ENCODE measurements at regions not wholly inside any gene's neighbourhood (a gene's known extent, or its start where the extent isn't known, plus 50 kb on each side); places are given as distances from the start of the nearest gene placed in this dataset.

DNA sequence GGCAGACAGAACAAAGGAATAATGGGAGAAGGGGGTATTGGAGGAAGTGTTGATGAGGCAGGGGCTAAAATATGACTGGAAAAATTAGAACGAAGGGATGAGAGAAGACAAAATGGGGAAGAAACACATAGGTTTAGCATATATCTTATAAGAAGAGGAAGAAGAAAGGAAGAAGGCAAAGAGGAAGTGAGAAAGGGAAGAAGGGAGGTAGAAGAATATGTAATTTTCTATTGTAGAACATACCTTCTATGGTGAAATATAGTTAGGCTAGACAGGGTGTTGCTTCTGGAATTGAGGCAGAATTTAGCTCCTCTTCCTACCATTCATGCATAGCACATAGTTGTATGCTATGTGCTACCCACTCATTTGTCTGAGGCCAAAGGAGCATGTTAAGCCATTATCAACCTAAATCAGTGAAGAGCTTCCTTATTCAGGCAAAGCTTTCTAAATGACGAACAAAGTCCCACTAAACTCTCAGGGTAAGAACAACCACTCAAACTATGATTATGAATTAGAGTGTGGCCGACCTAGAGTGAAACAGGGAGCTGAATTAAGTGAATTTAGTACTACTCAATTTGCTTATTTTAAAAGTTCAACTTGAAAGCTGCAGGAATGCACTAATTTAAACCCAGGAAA lies 180.9 kb upstream of the GALNT5 start:
- no peaks in the 10 kb centered on the region for H3K27me3 ChIP-seq (ENCODE audit: control insufficient read depth in 3 of 3, insufficient read depth in 3 of 3, low read length in 3 of 3)
- H3K36me3 ChIP-seq (ENCODE audit: control insufficient read depth in 3 of 3, insufficient read depth in 2 of 3, low read depth in 1 of 3, low read length in 3 of 3), result no peaks in the 10 kb centered on the region
- WGBS, 3 donors, result 66 to 81% (median 71%) methylated on average over 3 of the region's 3 CpGs
- DNase-seq, result no peak
- H3K4me3 ChIP-seq (ENCODE audit: low read depth in 1 of 3, low read length in 3 of 3), result no peak overlapping the region
- no peak overlapping the region for H3K27ac ChIP-seq (ENCODE audit: low read depth in 1 of 3, low read length in 2 of 3)
- H3K9me3 ChIP-seq (ENCODE audit: control insufficient read depth in 2 of 2, insufficient read depth in 1 of 2, low read depth in 1 of 2, low read length in 1 of 2), result no peaks in the 10 kb centered on the region
- FAIRE-seq, result no peak
- H3K4me1 ChIP-seq (ENCODE audit: control insufficient read depth in 3 of 3, insufficient read depth in 2 of 3, low read depth in 1 of 3, low read length in 2 of 3), result no peaks in the 10 kb centered on the region

DNA sequence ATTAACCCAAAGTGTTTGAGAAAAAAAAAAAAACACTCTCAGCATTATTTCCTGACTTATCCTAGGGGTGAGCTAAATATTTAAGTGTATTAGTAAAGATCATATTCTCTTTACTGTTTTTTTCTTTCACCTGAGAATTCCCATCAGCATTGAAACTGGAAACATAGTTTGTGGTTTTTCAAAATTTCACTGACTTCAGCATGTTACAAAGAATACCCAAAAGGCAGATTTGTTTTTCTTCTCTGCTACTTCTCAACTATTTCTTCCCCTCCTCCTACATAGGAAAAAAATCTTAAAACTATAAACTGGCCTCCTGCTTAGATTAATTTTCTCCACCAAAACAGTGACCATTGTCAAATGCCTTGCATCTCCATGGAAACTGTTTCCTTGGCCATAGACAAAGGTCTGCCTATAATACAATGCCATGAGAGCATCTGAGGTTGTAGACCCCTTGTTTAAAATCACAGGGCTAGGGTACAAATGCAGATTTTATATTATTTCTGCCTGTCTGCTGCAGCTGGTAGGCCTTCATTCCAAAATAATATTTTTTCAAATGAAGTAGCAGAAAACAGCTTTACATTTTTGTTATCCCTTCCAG lies 179.7 kb upstream of the GALNT5 start:
- H3K27ac ChIP-seq (ENCODE audit: low read depth in 1 of 3, low read length in 2 of 3), result no peak overlapping the region

DNA sequence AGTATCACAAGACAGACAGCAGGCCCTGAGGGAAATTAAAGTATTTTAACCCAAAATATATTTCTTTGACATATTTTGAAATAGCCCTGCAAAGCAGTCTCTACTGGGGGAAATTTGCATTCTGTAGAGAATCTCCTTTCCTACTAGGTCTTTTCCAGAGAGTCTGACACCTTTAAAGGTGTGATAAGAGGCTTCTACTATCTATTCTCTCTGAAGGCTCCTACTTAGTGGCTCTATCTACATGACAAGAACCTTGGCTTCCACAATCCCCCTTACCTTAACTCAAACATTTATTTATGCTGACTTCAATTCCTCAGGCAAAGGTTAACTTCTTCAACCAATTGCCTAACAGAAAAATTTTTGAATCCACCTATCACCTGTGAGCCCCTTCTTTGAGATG lies 174.6 kb upstream of the GALNT5 start:
- no peak overlapping the region for H3K4me3 ChIP-seq (ENCODE audit: low read depth in 1 of 3, low read length in 3 of 3)
- no peaks in the 10 kb centered on the region for H3K9me3 ChIP-seq (ENCODE audit: control insufficient read depth in 2 of 2, insufficient read depth in 1 of 2, low read depth in 1 of 2, low read length in 1 of 2)
- DNase-seq (no peak), FAIRE-seq (no peak)
- no peaks in the 10 kb centered on the region for H3K4me1 ChIP-seq (ENCODE audit: control insufficient read depth in 3 of 3, insufficient read depth in 2 of 3, low read depth in 1 of 3, low read length in 2 of 3)
- no peaks in the 10 kb centered on the region for H3K36me3 ChIP-seq (ENCODE audit: control insufficient read depth in 3 of 3, insufficient read depth in 2 of 3, low read depth in 1 of 3, low read length in 3 of 3)
- no peak overlapping the region for H3K27ac ChIP-seq (ENCODE audit: low read depth in 1 of 3, low read length in 2 of 3)
- H3K27me3 ChIP-seq (ENCODE audit: control insufficient read depth in 3 of 3, insufficient read depth in 3 of 3, low read length in 3 of 3), result no peaks in the 10 kb centered on the region

More for the DNA sequence above, 179.7 kb upstream of the GALNT5 start:
- DNase-seq (no peak), FAIRE-seq (no peak)
- Histone ChIP-seq H3K9me3 (ENCODE audit: control insufficient read depth in 2 of 2, insufficient read depth in 1 of 2, low read depth in 1 of 2, low read length in 1 of 2) (no peaks in the 10 kb centered on the region), H3K4me1 (ENCODE audit: control insufficient read depth in 3 of 3, insufficient read depth in 2 of 3, low read depth in 1 of 3, low read length in 2 of 3) (no peaks in the 10 kb centered on the region), H3K27me3 (ENCODE audit: control insufficient read depth in 3 of 3, insufficient read depth in 3 of 3, low read length in 3 of 3) (no peaks in the 10 kb centered on the region), H3K36me3 (ENCODE audit: control insufficient read depth in 3 of 3, insufficient read depth in 2 of 3, low read depth in 1 of 3, low read length in 3 of 3) (no peaks in the 10 kb centered on the region), H3K4me3 (ENCODE audit: low read depth in 1 of 3, low read length in 3 of 3) (no peak overlapping the region)

DNA sequence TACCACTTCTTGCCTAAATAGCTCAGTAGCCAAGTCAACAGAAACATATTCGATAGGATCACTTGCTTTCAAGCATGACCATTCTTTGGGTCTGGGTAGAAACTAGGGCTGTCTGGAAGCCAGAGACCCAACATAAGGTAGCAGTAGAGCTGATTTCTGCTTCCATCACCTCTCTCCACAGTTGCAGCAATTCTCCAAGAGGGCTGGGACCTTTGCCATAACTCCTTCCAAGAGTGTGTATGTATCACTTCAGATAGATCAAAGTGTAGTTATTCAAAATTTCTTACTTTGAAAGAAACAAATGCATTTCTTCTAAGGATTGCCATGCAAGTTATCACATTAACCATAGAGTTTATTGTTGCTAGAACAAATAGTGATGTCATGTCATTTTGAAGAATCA lies 172.0 kb upstream of the GALNT5 start:
- no peak overlapping the region for H3K4me3 ChIP-seq (ENCODE audit: low read depth in 1 of 3, low read length in 3 of 3)
- FAIRE-seq (no peak), DNase-seq (no peak)
- no peaks in the 10 kb centered on the region for H3K4me1 ChIP-seq (ENCODE audit: control insufficient read depth in 3 of 3, insufficient read depth in 2 of 3, low read depth in 1 of 3, low read length in 2 of 3)
- H3K27me3 ChIP-seq (ENCODE audit: control insufficient read depth in 3 of 3, insufficient read depth in 3 of 3, low read length in 3 of 3), result no peaks in the 10 kb centered on the region
- WGBS, 3 donors, result 79 to 100% (median 81%) methylated on average over 1 of the region's 1 CpG
- no peaks in the 10 kb centered on the region for H3K9me3 ChIP-seq (ENCODE audit: control insufficient read depth in 2 of 2, insufficient read depth in 1 of 2, low read depth in 1 of 2, low read length in 1 of 2)
- no peak overlapping the region for H3K27ac ChIP-seq (ENCODE audit: low read depth in 1 of 3, low read length in 2 of 3)
- no peaks in the 10 kb centered on the region for H3K36me3 ChIP-seq (ENCODE audit: control insufficient read depth in 3 of 3, insufficient read depth in 2 of 3, low read depth in 1 of 3, low read length in 3 of 3)

DNA sequence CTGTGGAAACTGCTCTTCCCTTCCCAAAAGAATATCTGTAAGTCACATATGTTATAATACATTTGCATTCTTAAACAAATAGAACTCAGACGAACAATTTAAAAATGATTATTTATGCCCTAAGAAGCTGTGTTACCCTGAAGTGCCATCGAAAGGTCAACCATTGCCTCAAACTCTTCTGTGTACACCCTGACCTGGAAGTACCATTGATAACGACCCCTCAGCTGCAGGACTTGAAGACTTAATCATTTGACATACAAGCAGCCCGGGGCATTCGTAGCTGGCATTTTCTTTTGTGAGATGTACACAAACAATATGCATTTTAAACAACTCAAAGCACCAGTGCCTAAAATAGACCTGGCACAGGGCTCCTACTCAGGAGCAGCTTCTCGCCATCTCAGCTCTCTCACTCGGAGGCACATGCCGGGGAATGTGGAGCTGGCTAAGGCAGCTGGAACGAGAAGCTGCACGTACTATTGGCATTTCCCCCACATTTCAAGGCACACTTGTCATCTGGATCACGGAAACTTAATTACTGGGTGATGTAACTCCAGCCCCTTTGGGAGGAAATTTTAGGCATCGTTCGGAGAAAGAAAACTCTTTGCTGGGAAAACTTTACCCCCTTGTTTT lies 170.0 kb upstream of the GALNT5 start:
- H3K4me3 ChIP-seq (ENCODE audit: low read depth in 1 of 3, low read length in 3 of 3), result no peak overlapping the region
- no peaks in the 10 kb centered on the region for H3K36me3 ChIP-seq (ENCODE audit: control insufficient read depth in 3 of 3, insufficient read depth in 2 of 3, low read depth in 1 of 3, low read length in 3 of 3)
- no peaks in the 10 kb centered on the region for H3K4me1 ChIP-seq (ENCODE audit: control insufficient read depth in 3 of 3, insufficient read depth in 2 of 3, low read depth in 1 of 3, low read length in 2 of 3)
- H3K27me3 ChIP-seq (ENCODE audit: control insufficient read depth in 3 of 3, insufficient read depth in 3 of 3, low read length in 3 of 3), result no peaks in the 10 kb centered on the region
- FAIRE-seq, result no peak
- WGBS, 3 donors, result 79 to 89% (median 84%) methylated on average over 13 of the region's 13 CpGs
- no peak overlapping the region for H3K27ac ChIP-seq (ENCODE audit: low read depth in 1 of 3, low read length in 2 of 3)
- no peak for DNase-seq
- H3K9me3 ChIP-seq (ENCODE audit: control insufficient read depth in 2 of 2, insufficient read depth in 1 of 2, low read depth in 1 of 2, low read length in 1 of 2), result no peaks in the 10 kb centered on the region

DNA sequence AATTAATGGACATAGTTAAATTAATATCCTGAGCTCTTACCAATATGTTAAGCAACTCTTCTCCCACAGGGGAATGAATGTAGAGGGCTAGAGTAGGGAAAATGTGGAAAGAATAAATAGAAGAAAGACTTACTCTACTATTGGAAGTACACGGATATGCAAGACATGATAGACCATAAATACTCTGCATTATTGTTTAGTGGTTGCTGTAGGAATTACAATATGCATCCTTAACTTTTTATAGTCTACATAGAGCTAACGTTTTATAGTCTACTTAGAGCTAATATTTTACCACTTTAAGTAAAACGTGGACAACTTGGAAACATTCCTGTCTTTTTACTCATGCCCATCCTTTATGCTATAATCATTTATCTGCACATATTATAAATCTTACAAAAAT lies 163.8 kb upstream of the GALNT5 start:
- Histone ChIP-seq H3K36me3 (ENCODE audit: control insufficient read depth in 3 of 3, insufficient read depth in 2 of 3, low read depth in 1 of 3, low read length in 3 of 3) (no peaks in the 10 kb centered on the region), H3K9me3 (ENCODE audit: control insufficient read depth in 2 of 2, insufficient read depth in 1 of 2, low read depth in 1 of 2, low read length in 1 of 2) (no peaks in the 10 kb centered on the region), H3K27ac (ENCODE audit: low read depth in 1 of 3, low read length in 2 of 3) (no peak overlapping the region), H3K4me1 (ENCODE audit: control insufficient read depth in 3 of 3, insufficient read depth in 2 of 3, low read depth in 1 of 3, low read length in 2 of 3) (no peaks in the 10 kb centered on the region), H3K27me3 (ENCODE audit: control insufficient read depth in 3 of 3, insufficient read depth in 3 of 3, low read length in 3 of 3) (no peaks in the 10 kb centered on the region), H3K4me3 (ENCODE audit: low read depth in 1 of 3, low read length in 3 of 3) (no peak overlapping the region)
- whole genome bisulfite sequencing, 3 donors, result 54 to 60% (median 55%) methylated on average over 3 of the region's 3 CpGs
- FAIRE-seq (no peak), DNase-seq (no peak)

DNA sequence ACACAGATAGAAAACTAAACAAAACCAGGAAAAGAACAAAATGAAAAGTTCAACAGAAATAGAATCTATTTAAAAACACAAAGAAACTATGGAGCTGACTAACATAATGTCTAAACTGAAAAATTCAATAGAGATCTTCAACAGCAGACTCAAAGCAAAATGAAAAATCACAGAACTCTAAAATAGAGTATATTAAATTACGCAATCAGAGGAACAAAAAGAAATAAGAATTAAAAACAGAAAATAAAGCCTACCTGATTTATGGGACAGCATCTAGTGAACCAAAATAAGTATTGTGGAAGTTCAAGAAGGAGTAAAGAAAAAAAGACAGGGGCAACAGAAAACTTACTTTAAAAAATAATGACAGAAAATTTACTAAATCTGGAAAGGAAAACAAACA lies 152.1 kb upstream of the GALNT5 start:
- DNase-seq, result no peak
- 94 to 95% (median 95%) methylated on average over 1 of the region's 1 CpG for WGBS, 3 donors
- Histone ChIP-seq H3K4me1 (ENCODE audit: control insufficient read depth in 3 of 3, insufficient read depth in 2 of 3, low read depth in 1 of 3, low read length in 2 of 3) (no peaks in the 10 kb centered on the region), H3K9me3 (ENCODE audit: control insufficient read depth in 2 of 2, insufficient read depth in 1 of 2, low read depth in 1 of 2, low read length in 1 of 2) (peaks cover 0 to 26% of the 10 kb centered on the region in 2 donors), H3K4me3 (ENCODE audit: low read depth in 1 of 3, low read length in 3 of 3) (no peak overlapping the region), H3K27me3 (ENCODE audit: control insufficient read depth in 3 of 3, insufficient read depth in 3 of 3, low read length in 3 of 3) (no peaks in the 10 kb centered on the region), H3K27ac (ENCODE audit: low read depth in 1 of 3, low read length in 2 of 3) (no peak overlapping the region), H3K36me3 (ENCODE audit: control insufficient read depth in 3 of 3, insufficient read depth in 2 of 3, low read depth in 1 of 3, low read length in 3 of 3) (no peaks in the 10 kb centered on the region)
- FAIRE-seq, result peak; percentile 33

DNA sequence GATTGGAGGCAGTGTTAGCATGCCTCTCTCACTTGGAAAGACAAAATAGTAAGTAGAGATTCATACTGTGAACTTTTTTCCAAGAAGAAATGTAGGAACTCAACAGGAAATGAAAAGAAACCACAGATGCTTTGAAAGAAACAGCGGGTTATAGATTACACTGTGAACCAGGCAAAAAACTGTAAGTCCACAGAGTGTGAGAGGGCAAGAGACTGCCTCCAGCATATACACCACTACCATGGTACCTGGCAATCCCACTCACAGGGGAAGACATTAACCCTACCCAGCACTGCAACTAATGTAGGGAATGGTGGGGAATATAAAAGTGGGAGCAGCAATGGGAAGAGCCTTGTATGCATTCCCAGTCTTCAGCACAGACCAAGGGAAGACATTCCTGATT lies 150.6 kb upstream of the GALNT5 start:
- Histone ChIP-seq H3K36me3 (ENCODE audit: control insufficient read depth in 3 of 3, insufficient read depth in 2 of 3, low read depth in 1 of 3, low read length in 3 of 3) (no peaks in the 10 kb centered on the region), H3K9me3 (ENCODE audit: control insufficient read depth in 2 of 2, insufficient read depth in 1 of 2, low read depth in 1 of 2, low read length in 1 of 2) (peaks cover 0 to 28% of the 10 kb centered on the region in 2 donors), H3K4me1 (ENCODE audit: control insufficient read depth in 3 of 3, insufficient read depth in 2 of 3, low read depth in 1 of 3, low read length in 2 of 3) (no peaks in the 10 kb centered on the region), H3K27ac (ENCODE audit: low read depth in 1 of 3, low read length in 2 of 3) (no peak overlapping the region), H3K27me3 (ENCODE audit: control insufficient read depth in 3 of 3, insufficient read depth in 3 of 3, low read length in 3 of 3) (no peaks in the 10 kb centered on the region), H3K4me3 (ENCODE audit: low read depth in 1 of 3, low read length in 3 of 3) (no peak overlapping the region)
- DNase-seq, result no peak
- WGBS, 3 donors, result 85 to 96% (median 86%) methylated on average over 1 of the region's 1 CpG
- FAIRE-seq, result no peak

DNA sequence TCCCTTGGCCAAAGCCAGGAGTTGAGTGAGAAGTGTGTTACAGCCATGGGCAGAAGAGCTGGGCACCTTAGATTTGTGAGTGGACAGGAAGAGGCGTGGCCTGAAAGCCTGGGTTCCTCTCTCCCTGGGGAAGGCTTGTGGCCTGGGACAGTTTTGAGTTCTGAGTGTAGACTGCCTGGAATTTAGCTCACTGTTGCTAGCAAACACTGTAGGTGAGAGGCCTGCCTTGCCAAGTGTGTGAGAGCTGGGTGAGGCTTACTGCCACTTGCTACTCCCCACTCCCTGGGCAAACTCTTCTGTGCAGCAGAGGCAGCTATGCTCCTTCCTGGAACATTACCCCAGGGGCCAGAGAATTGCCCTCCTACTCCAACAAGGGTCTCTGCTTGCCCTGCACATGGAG lies 150.0 kb upstream of the GALNT5 start:
- Histone ChIP-seq H3K9me3 (ENCODE audit: control insufficient read depth in 2 of 2, insufficient read depth in 1 of 2, low read depth in 1 of 2, low read length in 1 of 2) (peaks cover 0 to 28% of the 10 kb centered on the region in 2 donors), H3K27me3 (ENCODE audit: control insufficient read depth in 3 of 3, insufficient read depth in 3 of 3, low read length in 3 of 3) (no peaks in the 10 kb centered on the region), H3K4me3 (ENCODE audit: low read depth in 1 of 3, low read length in 3 of 3) (no peak overlapping the region), H3K4me1 (ENCODE audit: control insufficient read depth in 3 of 3, insufficient read depth in 2 of 3, low read depth in 1 of 3, low read length in 2 of 3) (no peaks in the 10 kb centered on the region), H3K27ac (ENCODE audit: low read depth in 1 of 3, low read length in 2 of 3) (no peak overlapping the region), H3K36me3 (ENCODE audit: control insufficient read depth in 3 of 3, insufficient read depth in 2 of 3, low read depth in 1 of 3, low read length in 3 of 3) (no peaks in the 10 kb centered on the region)
- WGBS, 3 donors, result 59 to 81% (median 60%) methylated on average over 1 of the region's 1 CpG
- FAIRE-seq, result no peak
- DNase-seq, result no peak

All from small intestine (tissue), 7 donors.